ENCODE measurements at regions not wholly inside any gene's neighbourhood (a gene's known extent, or its start where the extent isn't known, plus 50 kb on each side); places are given as distances from the start of the nearest gene placed in this dataset.

DNA sequence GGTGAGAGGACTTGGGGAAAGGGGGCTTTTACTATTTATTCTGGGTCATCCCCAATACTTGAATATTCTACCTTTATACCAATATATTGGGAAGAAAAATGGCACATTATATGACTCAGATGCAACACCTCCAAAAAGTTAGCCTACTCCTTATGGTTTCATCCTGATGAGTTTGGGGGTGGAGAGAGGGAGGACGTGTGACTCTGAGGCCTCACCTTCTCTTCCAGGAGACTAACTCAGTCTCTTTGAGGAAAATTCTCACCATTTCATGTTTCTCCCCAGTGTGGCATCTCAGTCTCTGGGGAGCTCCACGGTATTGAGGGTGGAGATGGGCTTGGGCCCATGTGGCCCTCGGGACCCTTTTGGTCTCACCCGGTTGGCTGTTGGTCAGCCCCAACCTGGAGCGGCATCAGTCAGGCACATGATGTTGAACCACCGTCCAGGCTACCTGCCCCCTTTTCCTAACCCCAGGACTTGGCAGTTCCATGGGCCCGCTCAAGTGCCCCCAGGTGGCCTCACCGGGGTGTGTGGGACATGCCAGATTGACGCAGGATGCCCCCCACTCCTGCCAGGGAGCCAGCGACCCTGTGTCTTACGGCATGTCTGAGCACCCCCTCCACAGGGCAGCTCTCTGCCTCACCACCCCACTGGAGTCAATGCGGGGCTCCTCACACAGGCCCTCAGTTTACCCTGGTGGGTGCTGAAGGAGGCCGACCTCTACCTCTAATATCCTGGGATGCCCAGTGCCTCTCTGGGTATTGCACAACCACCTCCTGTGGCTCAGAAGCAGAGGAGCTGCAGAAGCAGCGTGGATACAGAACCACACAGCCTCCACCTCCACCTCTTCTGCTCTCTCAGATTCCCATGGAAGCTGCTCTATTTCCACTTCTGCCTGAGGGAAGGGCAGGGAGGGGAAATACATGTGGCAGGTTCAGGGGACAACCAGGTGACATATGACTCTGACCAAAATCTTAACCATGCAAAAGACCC is 297.4 kb downstream of the EIPR1 start:
- H3K4me3 ChIP-seq (ENCODE audit: insufficient read depth, low read depth, low read length) = no peak overlapping the region
- H2BK120ac ChIP-seq (ENCODE audit: low read depth, low read length) = no peak overlapping the region
- no peak overlapping the region for H3K9ac ChIP-seq (ENCODE audit: low read depth, low read length)
- in situ Hi-C loops (cut with MboI; ENCODE audit: low sequenced_read_pairs) (no loop called here), intact Hi-C loops (cut with micrococcal nuclease) (no loop called here), dilution Hi-C loops (cut with HindIII; ENCODE audit: low sequenced_read_pairs, unreplicated experiment) (no loop called here)
- H2AFZ ChIP-seq (replicated peaks; ENCODE audit: low read length, poor library complexity) = no peak overlapping the region
- no peak overlapping the region for H4K5ac ChIP-seq (ENCODE audit: low read depth, low read length)
- H3K23ac ChIP-seq (ENCODE audit: low read depth, low read length) = no peak overlapping the region
- ATAC-seq (ENCODE audit: low read depth) (no peak), DNase-seq (no peak)
- ChIA-PET POLR2A (ENCODE audit: unreplicated experiment) (no interaction called here), CTCF (no interaction called here)
- H4K8ac ChIP-seq (ENCODE audit: low read depth in 2 of 2, low read length in 2 of 2) = no peak overlapping the region
- no peak overlapping the region for H2BK20ac ChIP-seq (ENCODE audit: low read depth, low read length)
- no peak overlapping the region for H3K14ac ChIP-seq (replicated peaks; ENCODE audit: low read depth, low read length)
- no peaks in the 10 kb centered on the region for H4K20me1 ChIP-seq (ENCODE audit: insufficient read depth, low read length)
- no peaks in the 10 kb centered on the region for H3K4me1 ChIP-seq (ENCODE audit: control insufficient read depth, insufficient read depth, low read length)
- H2BK15ac ChIP-seq (ENCODE audit: low read depth, low read length) = no peak overlapping the region
- H3K36me3 ChIP-seq (ENCODE audit: control insufficient read depth, insufficient read depth, low read length) = no peaks in the 10 kb centered on the region
- no peaks in the 10 kb centered on the region for H3K27me3 ChIP-seq (ENCODE audit: control insufficient read depth, insufficient read depth, low read length)
- no peak overlapping the region for H3K27ac ChIP-seq (ENCODE audit: insufficient read depth, low read length)
- H3K18ac ChIP-seq (ENCODE audit: low read depth, low read length) = no peak overlapping the region
- no peak overlapping the region for H4K91ac ChIP-seq (ENCODE audit: insufficient read depth, low read depth, low read length)
- H2BK5ac ChIP-seq (ENCODE audit: low read depth, low read length, poor library complexity, severe bottlenecking) = no peak overlapping the region
- no peaks in the 10 kb centered on the region for H3K79me1 ChIP-seq (ENCODE audit: low read depth in 1 of 2, low read length in 2 of 2)
- no peak overlapping the region for H2AK9ac ChIP-seq (replicated peaks; ENCODE audit: low read depth, low read length, poor library complexity)
- no peaks in the 10 kb centered on the region for H3K9me1 ChIP-seq (ENCODE audit: insufficient read depth, low read length)
- no peak overlapping the region for H3K4ac ChIP-seq (ENCODE audit: low read depth, low read length)
- 84% methylated on average over 4 of the region's 14 CpGs; no CpG with 5 or more reads in 1 of the 2 experiments for WGBS, 2 experiments (ENCODE audit: extremely low coverage in 2 of 2, insufficient read length in 1 of 2)
- H3K9me3 ChIP-seq (ENCODE audit: control insufficient read depth, insufficient read depth, low read length) = peaks cover 24% of the 10 kb centered on the region; the same call in 1 of the 2 replicates
- H3K4me2 ChIP-seq (ENCODE audit: low read depth, low read length) = no peak overlapping the region
- H3K56ac ChIP-seq (ENCODE audit: extremely low read depth, insufficient read depth, low read length) = no peak overlapping the region
- no peak overlapping the region for H2AK5ac ChIP-seq (ENCODE audit: low read depth, low read length)
- 0 out of 2 replicates have a peak, but pooled peaks have one; percentile 24 for TF ChIP-seq CEBPB (IDR thresholded peaks at IDR 0.05; ENCODE audit: low read depth, low read length)
- TF ChIP-seq RCOR1 (IDR thresholded peaks at IDR 0.05; ENCODE audit: insufficient replicate concordance, low read length) = no peak
- no TSS peak for BruUV-seq (replicated peaks)
